KMS-11 (cell line): ENCODE measurements at regions not wholly inside any gene's neighbourhood (a gene's known extent, or its start where the extent isn't known, plus 50 kb on each side); places are given as distances from the start of the nearest gene placed in this dataset.

Source experiments
- H2AFZ ChIP-seq: fragments of 200-600 bp; sonication (generic); 2 replicates; pipeline ENCODE4 v1.6.1; 2016; ENCODE audit warnings: antibody characterized with exemption, mixed run types, low read depth
- H3K27ac ChIP-seq: fragments of 200-600 bp; sonication (generic); 2 replicates; pipeline ENCODE4 v1.6.1; 2016; ENCODE audit warnings: mild to moderate bottlenecking, mixed run types
- H3K27me3 ChIP-seq: fragments of 200-600 bp; sonication (generic); 2 replicates; pipeline ENCODE4 v1.6.1; 2017; ENCODE audit warnings: mild to moderate bottlenecking, low read depth, mixed run types, moderate library complexity; ENCODE audit not compliant: insufficient read depth
- H3K36me3 ChIP-seq: fragments of 200-600 bp; sonication (generic); 2 replicates; pipeline ENCODE4 v1.6.1; 2017; ENCODE audit warnings: mild to moderate bottlenecking, mixed run types; ENCODE audit not compliant: insufficient read depth
- H3K4me1 ChIP-seq: fragments of 200-600 bp; sonication (generic); 2 replicates; pipeline ENCODE4 v1.6.1; 2016; ENCODE audit warnings: mild to moderate bottlenecking, low read depth, mixed run types; ENCODE audit not compliant: poor library complexity, severe bottlenecking
- H3K4me2 ChIP-seq: fragments of 200-600 bp; sonication (generic); 2 replicates; pipeline ENCODE4 v1.7.0; 2016; ENCODE audit warnings: mild to moderate bottlenecking, mixed run types
- H3K4me3 ChIP-seq: fragments of 200-600 bp; sonication (generic); IDR thresholded peaks from 2 replicates; pipeline ENCODE4 v1.6.1; 2017; ENCODE audit warnings: low read depth, low read length, mixed read lengths; ENCODE audit not compliant: insufficient read depth
- H3K79me2 ChIP-seq: fragments of 200-600 bp; sonication (generic); 2 replicates; pipeline ENCODE4 v1.6.1; 2016; ENCODE audit warnings: low read depth, mixed run types; ENCODE audit not compliant: insufficient read depth
- H3K9ac ChIP-seq: fragments of 200-600 bp; sonication (generic); 2 replicates; pipeline ENCODE4 v1.6.1; 2016; ENCODE audit warnings: mild to moderate bottlenecking, mixed run types
- H4K20me1 ChIP-seq: fragments of 200-600 bp; sonication (generic); 2 replicates; pipeline ENCODE4 v1.6.1; 2016; ENCODE audit warnings: mild to moderate bottlenecking, mixed run types; ENCODE audit not compliant: insufficient read depth
- CTCF ChIP-seq: fragments of 200-600 bp; sonication (generic); conservative IDR thresholded peaks from 2 replicates; pipeline ENCODE4 v1.6.1; 2017; ENCODE audit warnings: low read depth, mild to moderate bottlenecking, antibody characterized with exemption, low read length, moderate library complexity, mixed read lengths

DNA sequence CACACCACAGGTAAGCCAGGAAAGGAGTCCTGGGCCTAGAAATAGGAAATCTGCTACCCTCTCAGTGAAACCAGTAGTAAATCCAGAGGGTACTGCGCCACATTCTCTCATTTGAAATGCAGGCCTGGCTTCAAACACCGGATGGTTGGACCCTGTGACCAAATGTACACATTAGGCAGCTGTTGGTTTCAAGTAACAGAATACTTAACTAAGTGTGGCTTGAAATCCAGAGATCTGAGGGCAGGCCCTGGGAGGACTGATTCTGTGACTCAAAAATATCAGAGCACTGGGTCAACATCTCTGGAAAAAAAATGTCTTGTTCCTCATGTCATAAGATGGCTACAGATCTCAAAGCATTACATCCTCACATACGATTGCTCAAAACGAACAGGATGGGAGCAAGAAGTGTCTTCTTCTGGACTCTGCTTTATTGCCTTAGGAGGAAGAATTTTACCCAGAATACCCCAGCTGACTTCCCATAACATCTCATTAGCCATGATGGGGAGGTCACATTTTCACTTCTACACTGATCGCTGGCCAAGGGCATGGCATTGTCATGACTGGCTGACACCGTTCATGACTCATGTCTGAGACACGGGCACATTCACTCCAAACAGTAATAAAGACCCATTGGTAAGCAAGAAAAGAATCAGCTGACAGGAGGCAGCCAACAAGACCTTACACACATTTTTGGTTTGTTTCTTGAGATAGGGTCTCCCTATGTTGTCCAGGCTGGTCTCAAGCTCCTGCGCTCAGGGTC is 166.0 kb downstream of the ARRDC4 start:
- no peak overlapping the region for H2AFZ ChIP-seq
- no peaks in the 10 kb centered on the region for H3K36me3 ChIP-seq
- H3K4me2 ChIP-seq, result no peak overlapping the region
- no peak overlapping the region for H3K4me3 ChIP-seq
- TF ChIP-seq CTCF, result no peak
- H3K9ac ChIP-seq, result no peak overlapping the region
- no peaks in the 10 kb centered on the region for H3K27me3 ChIP-seq
- H3K4me1 ChIP-seq, result no peaks in the 10 kb centered on the region
- H3K27ac ChIP-seq, result no peak overlapping the region
- no peaks in the 10 kb centered on the region for H4K20me1 ChIP-seq
- no peaks in the 10 kb centered on the region for H3K79me2 ChIP-seq

DNA sequence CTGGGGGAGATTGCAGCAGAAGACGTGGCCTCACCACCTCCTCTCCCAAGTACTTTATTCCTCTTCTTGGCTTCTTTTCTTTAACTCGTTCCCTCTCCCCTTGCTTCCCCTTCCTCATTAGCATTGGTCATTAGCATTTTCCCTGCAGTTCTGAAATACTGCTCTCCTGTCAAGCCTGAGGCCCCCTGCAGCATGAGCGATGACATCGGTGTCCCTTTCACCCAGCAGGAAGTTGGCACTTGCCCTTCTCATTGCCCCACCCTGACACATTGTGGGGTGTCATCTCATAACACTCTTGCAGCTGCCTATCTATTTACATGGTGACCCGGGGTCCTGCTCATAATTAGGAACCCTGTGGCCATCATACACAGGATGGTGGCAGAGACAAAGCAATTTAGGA is 167.1 kb downstream of the ARRDC4 start:
- Histone ChIP-seq H3K4me2 (no peak overlapping the region), H3K27me3 (no peaks in the 10 kb centered on the region)

GRCh38 chr15:98131924-98132323 is 171.4 kb downstream of the ARRDC4 start:
- H3K79me2 ChIP-seq, result no peaks in the 10 kb centered on the region
- H2AFZ ChIP-seq, result no peak overlapping the region
- no peaks in the 10 kb centered on the region for H4K20me1 ChIP-seq
- no peak for TF ChIP-seq CTCF
- H3K4me1 ChIP-seq, result no peaks in the 10 kb centered on the region
- H3K27me3 ChIP-seq, result no peaks in the 10 kb centered on the region
- no peak overlapping the region for H3K4me2 ChIP-seq
- H3K27ac ChIP-seq, result no peak overlapping the region
- H3K9ac ChIP-seq, result no peak overlapping the region
- H3K36me3 ChIP-seq, result no peaks in the 10 kb centered on the region
- no peak overlapping the region for H3K4me3 ChIP-seq

More for the DNA sequence above, 167.1 kb downstream of the ARRDC4 start:
- Histone ChIP-seq H3K79me2 (no peaks in the 10 kb centered on the region), H3K9ac (no peak overlapping the region), H2AFZ (no peak overlapping the region), H3K4me1 (no peaks in the 10 kb centered on the region), H3K36me3 (no peaks in the 10 kb centered on the region), H4K20me1 (no peaks in the 10 kb centered on the region), H3K27ac (no peak overlapping the region), H3K4me3 (no peak overlapping the region)
- TF ChIP-seq CTCF, result no peak

DNA sequence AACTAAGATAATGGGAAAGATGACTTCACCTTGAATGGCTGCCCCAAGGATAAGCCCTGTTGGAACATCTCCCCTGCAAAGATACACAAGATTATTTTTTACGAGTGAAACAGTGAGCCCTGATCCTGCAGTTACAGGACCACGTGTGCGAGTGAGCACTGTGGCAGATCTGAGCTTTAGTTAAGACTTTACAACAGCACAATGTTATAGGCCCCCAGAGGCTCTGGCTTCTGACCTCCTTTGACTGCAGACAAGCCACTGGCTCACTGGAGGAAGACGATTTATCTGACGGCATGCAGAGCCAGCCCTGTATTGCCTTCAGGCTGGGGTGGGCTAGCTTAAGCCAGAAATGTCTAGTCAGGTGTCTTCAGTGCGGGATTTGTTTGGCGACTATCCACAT is 174.4 kb downstream of the ARRDC4 start:
- TF ChIP-seq CTCF, result no peak
- no peaks in the 10 kb centered on the region for H3K36me3 ChIP-seq
- H3K4me3 ChIP-seq, result no peak overlapping the region
- H3K4me1 ChIP-seq, result no peaks in the 10 kb centered on the region
- no peaks in the 10 kb centered on the region for H3K79me2 ChIP-seq
- no peaks in the 10 kb centered on the region for H4K20me1 ChIP-seq
- H2AFZ ChIP-seq, result no peak overlapping the region
- no peaks in the 10 kb centered on the region for H3K27me3 ChIP-seq
- H3K27ac ChIP-seq, result no peak overlapping the region
- no peak overlapping the region for H3K9ac ChIP-seq
- no peak overlapping the region for H3K4me2 ChIP-seq
